GM23338 (cell line): ENCODE measurements at regions not wholly inside any gene's neighbourhood (a gene's known extent, or its start where the extent isn't known, plus 50 kb on each side); places are given as distances from the start of the nearest gene placed in this dataset.

Experiments
- ATAC-seq: fragments of 200-7000 bp; cut with Tn5 transposase; 3 replicates; pipeline ENCODE4 v1.9.1; 2020
- DNase-seq: peaks from one replicate; pipeline ENCODE4 v3.0.0-alpha.2; 2015; ENCODE audit warnings: low spot score
- H2AFZ ChIP-seq: fragments of 200-600 bp; sonication (generic); 2 replicates; pipeline ENCODE4 v1.8.0; 2016; ENCODE audit warnings: antibody characterized with exemption, mild to moderate bottlenecking, moderate library complexity
- H3F3A ChIP-seq: fragments of 200-600 bp; sonication (generic); replicated peaks from 2 replicates; pipeline ENCODE4 v1.8.0; 2017; ENCODE audit warnings: antibody characterized with exemption, mixed run types, low read depth
- H3K27ac ChIP-seq: fragments of 200-600 bp; sonication (generic); 2 replicates; pipeline ENCODE4 v1.6.1; 2016; ENCODE audit warnings: low read depth
- H3K27me3 ChIP-seq: fragments of 200-600 bp; sonication (generic); 2 replicates; pipeline ENCODE4 v1.8.0; 2016; ENCODE audit warnings: mild to moderate bottlenecking, mixed run types, moderate library complexity; ENCODE audit not compliant: insufficient read depth
- H3K36me3 ChIP-seq: fragments of 200-600 bp; sonication (generic); 2 replicates; pipeline ENCODE4 v1.8.0; 2016; ENCODE audit warnings: mild to moderate bottlenecking; ENCODE audit not compliant: insufficient read depth
- H3K4me1 ChIP-seq: fragments of 200-600 bp; sonication (generic); 2 replicates; pipeline ENCODE4 v1.8.0; 2016; ENCODE audit warnings: mild to moderate bottlenecking, moderate library complexity; ENCODE audit not compliant: insufficient read depth
- H3K4me2 ChIP-seq: fragments of 200-600 bp; sonication (generic); 2 replicates; pipeline ENCODE4 v1.7.1; 2017; ENCODE audit warnings: mixed run types
- H3K4me3 ChIP-seq: fragments of 200-600 bp; sonication (generic); 2 replicates; pipeline ENCODE4 v1.6.1; 2016; ENCODE audit warnings: mixed run types
- H3K79me2 ChIP-seq: fragments of 200-600 bp; sonication (generic); replicated peaks from 2 replicates; pipeline ENCODE4 v1.8.0; 2017; ENCODE audit warnings: mild to moderate bottlenecking; ENCODE audit not compliant: insufficient read depth
- H3K9me2 ChIP-seq: fragments of 200-600 bp; sonication (generic); 2 replicates; pipeline ENCODE4 v1.8.0; 2017; ENCODE audit not compliant: insufficient read depth
- H4K20me1 ChIP-seq: fragments of 200-600 bp; sonication (generic); replicated peaks from 2 replicates; pipeline ENCODE4 v1.8.0; 2017; ENCODE audit warnings: mild to moderate bottlenecking; ENCODE audit not compliant: insufficient read depth
- H3K27ac Mint-ChIP-seq: 2 replicates; pipeline ENCODE4 v1.8.0; 2020; ENCODE audit warnings: inconsistent platforms, mild to moderate bottlenecking, moderate library complexity, mixed read lengths
- H3K27me3 Mint-ChIP-seq: 3 replicates; pipeline ENCODE4 v1.8.0; 2022; ENCODE audit warnings: low read depth, mild to moderate bottlenecking, moderate library complexity, mixed read lengths, inconsistent platforms; ENCODE audit not compliant: insufficient read depth, poor library complexity
- H3K36me3 Mint-ChIP-seq: 3 replicates; pipeline ENCODE4 v1.8.0; 2021; ENCODE audit warnings: low read depth, mild to moderate bottlenecking, inconsistent platforms, moderate library complexity, mixed read lengths
- H3K4me1 Mint-ChIP-seq: 3 replicates; pipeline ENCODE4 v1.8.0; 2020; ENCODE audit warnings: mild to moderate bottlenecking, inconsistent platforms, mixed read lengths
- H3K4me3 Mint-ChIP-seq: 3 replicates; pipeline ENCODE4 v1.8.0; 2021; ENCODE audit warnings: moderate library complexity, mild to moderate bottlenecking, inconsistent platforms, mixed read lengths
- H3K9me3 Mint-ChIP-seq: 3 replicates; pipeline ENCODE4 v1.8.0; 2020; ENCODE audit warnings: moderate library complexity, mild to moderate bottlenecking, inconsistent platforms, mixed read lengths
- CTCF ChIP-seq, 2 experiments: fragments of 200-600 bp in 1 of 2; sonication (generic) in 1 of 2; conservative IDR thresholded peaks; 2 replicates each; pipeline versions ENCODE4 v1.5.1 to v1.6.1; 2016 to 2017; ENCODE audit warnings: antibody characterized with exemption in 2 of 2, low read depth in 2 of 2, mild to moderate bottlenecking in 2 of 2, moderate library complexity in 1 of 2
- EZH2phosphoT487 ChIP-seq: fragments of 200-600 bp; sonication (generic); IDR thresholded peaks from one replicate; pipeline ENCODE4 v1.8.1; 2018; ENCODE audit warnings: antibody characterized with exemption; ENCODE audit not compliant: unreplicated experiment
- NANOG ChIP-seq: IDR thresholded peaks from 2 replicates; pipeline ENCODE4 v1.6.1; 2016; ENCODE audit warnings: antibody characterized with exemption, borderline replicate concordance
- ZNF114 ChIP-seq: fragments of 250-450 bp; sonication (Bioruptor Pico); IDR thresholded peaks from 2 replicates; pipeline ENCODE4 v1.5.0; 2020; ENCODE audit warnings: mild to moderate bottlenecking, moderate library complexity
- ZNF462 ChIP-seq: fragments of 250-450 bp; sonication (Bioruptor Pico); IDR thresholded peaks from 2 replicates; pipeline ENCODE4 v1.5.0; 2020; ENCODE audit warnings: mild to moderate bottlenecking, moderate library complexity

GRCh38 chr1:88124614-88125013 lies 559.5 kb upstream of the PKN2 start (continued):
- no peak for TF ChIP-seq CTCF (conservative IDR thresholded peaks at IDR 0.05; ENCODE audit: low read depth in 2 of 2)
- TF ChIP-seq EZH2phosphoT487: no peak
- no peak for TF ChIP-seq NANOG
- TF ChIP-seq ZNF462 (CRISPR knock-in tag): no peak

GRCh38 chr1:88126467-88126866 lies 557.6 kb upstream of the PKN2 start:
- no peak overlapping the region for H3K27ac Mint-ChIP-seq
- no peaks in the 10 kb centered on the region for H3K27me3 ChIP-seq
- no peaks in the 10 kb centered on the region for H4K20me1 ChIP-seq
- peaks cover 5% of the 10 kb centered on the region; the same call in 2 of the 3 replicates for H3K36me3 Mint-ChIP-seq
- H3F3A ChIP-seq: no peaks in the 10 kb centered on the region
- ATAC-seq: no peak
- TF ChIP-seq ZNF114 (CRISPR knock-in tag): no peak
- no peak overlapping the region for H3K4me2 ChIP-seq
- peaks cover 4% of the 10 kb centered on the region; the same call in 1 of the 3 replicates for H3K4me1 Mint-ChIP-seq
- H3K9me2 ChIP-seq: no peaks in the 10 kb centered on the region
- no peaks in the 10 kb centered on the region for H3K36me3 ChIP-seq
- no peaks in the 10 kb centered on the region for H3K79me2 ChIP-seq
- H3K27ac ChIP-seq: no peak overlapping the region
- no peaks in the 10 kb centered on the region for H3K4me1 ChIP-seq
- H3K9me3 Mint-ChIP-seq: peaks cover 5% of the 10 kb centered on the region; the same call in 2 of the 3 replicates
- H2AFZ ChIP-seq: no peak overlapping the region
- H3K27me3 Mint-ChIP-seq: no peaks in the 10 kb centered on the region
- H3K4me3 Mint-ChIP-seq: no peak overlapping the region
- no peak overlapping the region for H3K4me3 ChIP-seq
- no peak for DNase-seq
